ENCODE measurements at regions not wholly inside any gene's neighbourhood (a gene's known extent, or its start where the extent isn't known, plus 50 kb on each side); places are given as distances from the start of the nearest gene placed in this dataset.

- TF ChIP-seq EZH2 (IDR thresholded peaks at IDR 0.05; ENCODE audit: borderline replicate concordance, low read length): no peak
- TF ChIP-seq CTCF (conservative IDR thresholded peaks at IDR 0.05 in 1 of 2, IDR thresholded peaks at IDR 0.05 in 1 of 2; ENCODE audit: extremely low read depth in 1 of 2, insufficient read depth in 1 of 2, low read depth in 1 of 2, low read length in 2 of 2): no peak
Measured at GRCh38 chr15:81740416-81740815, 305.4 kb downstream of the MEX3B start.
